MCF 10A (cell line): ENCODE measurements at regions not wholly inside any gene's neighbourhood (a gene's known extent, or its start where the extent isn't known, plus 50 kb on each side); places are given as distances from the start of the nearest gene placed in this dataset.
"Not testable (repeated sequence)": the region's sequence is repeated elsewhere in the genome, so short reads cannot be mapped to it uniquely, and the experiment has no call there.

Experiments used
- BruUV-seq: library from RNA; stranded (reverse); fragments of 400-500 nt; replicated peaks from 2 replicates; lab custom pipeline; 2021; lab: Mats Ljungman, UMichigan
- CTCF ChIA-PET: fragments of 300-600 bp; sonication (Branson Sonifier 250); formaldehyde crosslinking; extraction: SDS; loops from one replicate; lab custom pipeline; 2021; ENCODE audit warnings: antibody characterized with exemption, inconsistent platforms; lab: Yijun Ruan, JAX
- POLR2A ChIA-PET: fragments of 300-600, 350-650 bp; sonication (Branson Sonifier 250); formaldehyde crosslinking; extraction: SDS; loops from one replicate; lab custom pipeline; 2020; ENCODE audit warnings: antibody characterized with exemption, inconsistent platforms; lab: Yijun Ruan, JAX
- DNase-seq: peaks from one replicate; pipeline ENCODE4 v3.0.0-alpha.2; 2018; ENCODE audit not compliant: unreplicated experiment
- H3K27ac Mint-ChIP-seq: one replicate; pipeline ENCODE4 v1.8.0; 2022; ENCODE audit warnings: mild to moderate bottlenecking, low read depth, mixed read lengths; ENCODE audit not compliant: unreplicated experiment
- H3K27me3 Mint-ChIP-seq: one replicate; pipeline ENCODE4 v1.8.0; 2022; ENCODE audit warnings: mixed read lengths; ENCODE audit not compliant: insufficient read depth, unreplicated experiment
- H3K36me3 Mint-ChIP-seq: one replicate; pipeline ENCODE4 v1.8.0; 2022; ENCODE audit warnings: mild to moderate bottlenecking, moderate library complexity, mixed read lengths; ENCODE audit not compliant: insufficient read depth, unreplicated experiment
- H3K4me1 Mint-ChIP-seq: one replicate; pipeline ENCODE4 v1.8.0; 2022; ENCODE audit warnings: mixed read lengths; ENCODE audit not compliant: insufficient read depth, unreplicated experiment
- H3K4me3 Mint-ChIP-seq: one replicate; pipeline ENCODE4 v1.8.0; 2022; ENCODE audit warnings: mild to moderate bottlenecking, moderate library complexity, mixed read lengths; ENCODE audit not compliant: unreplicated experiment
- H3K9me3 Mint-ChIP-seq: one replicate; pipeline ENCODE4 v1.8.0; 2022; ENCODE audit warnings: mixed read lengths; ENCODE audit not compliant: unreplicated experiment
- intact Hi-C: fragments of 100-400 bp; cut with micrococcal nuclease; formaldehyde crosslinking; loops from 2 replicates; pipeline ENCODE4 v1.14.1; 2022
- TF ChIP-seq, protein P1 (sequence below): fragments of 200-600 bp; IDR thresholded peaks from one replicate; pipeline ENCODE4 v1.8.0; 2022; ENCODE audit warnings: antibody characterized with exemption, mild to moderate bottlenecking; ENCODE audit not compliant: unreplicated experiment

DNA sequence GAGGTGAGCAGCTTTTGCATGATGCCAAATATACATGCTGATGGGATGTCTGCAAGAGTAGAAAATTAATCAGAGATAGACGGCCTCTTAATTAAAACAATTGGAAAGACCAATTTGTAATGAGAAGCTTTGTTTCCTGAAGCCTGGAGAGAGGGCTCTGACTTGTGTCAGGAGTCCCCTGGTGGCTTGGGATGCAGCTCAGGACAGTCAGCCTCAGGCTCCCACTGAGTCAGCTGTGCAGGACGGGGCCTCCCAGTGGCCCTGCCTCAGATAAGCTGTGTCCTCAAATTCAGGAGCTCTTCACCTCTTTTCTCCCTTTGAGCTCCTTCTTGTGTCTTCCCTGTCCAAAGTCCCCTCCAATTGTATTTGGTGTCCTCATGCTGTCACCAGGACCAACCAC, 438.9 kb upstream of the PODXL start:
- no peak for DNase-seq
- ChIA-PET CTCF (interaction anchor here (0.6 kb wide), 1 partner anchor 249 kb away, joined by 3 read pairs; no protein-coding TSS in a partner anchor), POLR2A (interaction anchor here (0.5 to 1.0 kb wide), 2 partner anchors 9 to 77 kb away, joined by 3 read pairs; no protein-coding TSS in a partner anchor)
- TF ChIP-seq, protein P1, sequence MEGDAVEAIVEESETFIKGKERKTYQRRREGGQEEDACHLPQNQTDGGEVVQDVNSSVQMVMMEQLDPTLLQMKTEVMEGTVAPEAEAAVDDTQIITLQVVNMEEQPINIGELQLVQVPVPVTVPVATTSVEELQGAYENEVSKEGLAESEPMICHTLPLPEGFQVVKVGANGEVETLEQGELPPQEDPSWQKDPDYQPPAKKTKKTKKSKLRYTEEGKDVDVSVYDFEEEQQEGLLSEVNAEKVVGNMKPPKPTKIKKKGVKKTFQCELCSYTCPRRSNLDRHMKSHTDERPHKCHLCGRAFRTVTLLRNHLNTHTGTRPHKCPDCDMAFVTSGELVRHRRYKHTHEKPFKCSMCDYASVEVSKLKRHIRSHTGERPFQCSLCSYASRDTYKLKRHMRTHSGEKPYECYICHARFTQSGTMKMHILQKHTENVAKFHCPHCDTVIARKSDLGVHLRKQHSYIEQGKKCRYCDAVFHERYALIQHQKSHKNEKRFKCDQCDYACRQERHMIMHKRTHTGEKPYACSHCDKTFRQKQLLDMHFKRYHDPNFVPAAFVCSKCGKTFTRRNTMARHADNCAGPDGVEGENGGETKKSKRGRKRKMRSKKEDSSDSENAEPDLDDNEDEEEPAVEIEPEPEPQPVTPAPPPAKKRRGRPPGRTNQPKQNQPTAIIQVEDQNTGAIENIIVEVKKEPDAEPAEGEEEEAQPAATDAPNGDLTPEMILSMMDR: no peak
- Mint-ChIP-seq H3K36me3 (no peaks in the 10 kb centered on the region), H3K27ac (no peak overlapping the region), H3K9me3 (peaks cover 7% of the 10 kb centered on the region), H3K27me3 (no peaks in the 10 kb centered on the region), H3K4me3 (no peak overlapping the region), H3K4me1 (no peaks in the 10 kb centered on the region)
- no TSS peak for BruUV-seq
- intact Hi-C loops: no loop called here

DNA sequence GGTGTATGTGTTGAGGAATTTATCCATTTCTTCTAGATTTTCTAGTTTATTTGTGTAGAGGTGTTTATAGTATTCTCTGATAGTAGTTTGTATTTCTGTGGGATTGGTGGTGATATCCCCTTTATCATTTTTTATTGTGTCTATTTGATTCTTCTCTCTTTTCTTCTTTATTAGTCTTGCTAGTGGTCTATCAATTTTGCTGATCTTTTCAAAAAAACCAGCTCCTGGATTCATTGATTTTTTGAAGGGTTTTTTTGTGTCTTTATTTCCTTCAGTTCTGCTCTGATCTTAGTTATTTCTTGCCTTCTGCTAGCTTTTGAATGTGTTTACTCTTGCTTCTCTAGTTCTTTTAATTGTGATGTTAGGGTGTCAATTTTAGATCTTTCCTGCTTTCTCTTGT, 424.6 kb upstream of the PODXL start:
- H3K27ac Mint-ChIP-seq, BruUV-seq, H3K4me3 Mint-ChIP-seq, H3K4me1 Mint-ChIP-seq, DNase-seq, POLR2A ChIA-PET, H3K27me3 Mint-ChIP-seq, H3K36me3 Mint-ChIP-seq, CTCF ChIA-PET, H3K9me3 Mint-ChIP-seq, intact Hi-C loops: not testable (repeated sequence)

DNA sequence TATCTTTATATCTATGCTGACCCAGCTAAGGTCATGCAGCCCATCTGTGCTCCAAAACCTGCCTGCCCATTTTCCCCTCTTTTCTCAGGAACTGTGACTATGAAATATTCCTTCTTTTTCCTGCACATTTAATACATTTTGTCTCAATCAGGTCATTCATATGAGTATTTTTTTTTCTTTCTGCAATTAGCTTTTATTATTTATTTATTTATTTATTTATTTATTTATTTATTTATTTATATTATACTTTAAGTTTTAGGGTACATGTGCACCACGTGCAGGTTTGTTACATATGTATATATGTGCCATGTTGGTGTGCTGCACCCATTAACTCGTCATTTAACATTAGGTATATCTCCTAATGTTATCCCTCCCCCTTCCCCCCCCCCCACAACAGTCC, 421.7 kb upstream of the PODXL start:
- H3K9me3 Mint-ChIP-seq, H3K27ac Mint-ChIP-seq, intact Hi-C loops, BruUV-seq, H3K4me1 Mint-ChIP-seq, H3K4me3 Mint-ChIP-seq, CTCF ChIA-PET, H3K27me3 Mint-ChIP-seq, H3K36me3 Mint-ChIP-seq, DNase-seq, POLR2A ChIA-PET: not testable (repeated sequence)

DNA sequence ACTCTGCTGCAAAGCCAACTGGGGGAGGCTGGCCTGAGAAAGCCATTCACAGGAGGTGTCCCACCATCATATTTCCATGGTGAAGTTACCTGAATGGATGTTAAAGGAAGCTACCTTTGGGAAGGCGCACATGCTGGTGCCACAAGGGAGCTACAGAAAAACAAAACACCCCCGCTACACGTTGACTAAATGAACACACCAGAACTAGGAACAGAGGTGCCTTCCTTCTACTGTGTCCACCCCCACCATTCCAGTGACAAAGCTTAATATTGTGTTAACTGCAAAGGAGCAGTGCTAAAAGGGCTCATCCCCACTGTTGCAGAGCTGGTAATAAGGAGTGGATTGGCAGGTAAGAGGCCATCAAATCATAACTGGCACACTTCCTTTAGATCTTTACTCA, 420.0 kb upstream of the PODXL start:
- no peak overlapping the region for H3K4me3 Mint-ChIP-seq
- intact Hi-C loops: no loop called here
- BruUV-seq: no TSS peak
- no peaks in the 10 kb centered on the region for H3K27me3 Mint-ChIP-seq
- TF ChIP-seq, protein P1: no peak
- DNase-seq: no peak
- no peak overlapping the region for H3K27ac Mint-ChIP-seq
- ChIA-PET CTCF (interaction anchor here (0.8 to 1.2 kb wide), 2 partner anchors 14 to 16 kb away, joined by 3 to 4 read pairs; no protein-coding TSS in a partner anchor), POLR2A (no interaction called here)
- no peaks in the 10 kb centered on the region for H3K4me1 Mint-ChIP-seq
- no peaks in the 10 kb centered on the region for H3K36me3 Mint-ChIP-seq
- H3K9me3 Mint-ChIP-seq: peaks cover 7% of the 10 kb centered on the region

DNA sequence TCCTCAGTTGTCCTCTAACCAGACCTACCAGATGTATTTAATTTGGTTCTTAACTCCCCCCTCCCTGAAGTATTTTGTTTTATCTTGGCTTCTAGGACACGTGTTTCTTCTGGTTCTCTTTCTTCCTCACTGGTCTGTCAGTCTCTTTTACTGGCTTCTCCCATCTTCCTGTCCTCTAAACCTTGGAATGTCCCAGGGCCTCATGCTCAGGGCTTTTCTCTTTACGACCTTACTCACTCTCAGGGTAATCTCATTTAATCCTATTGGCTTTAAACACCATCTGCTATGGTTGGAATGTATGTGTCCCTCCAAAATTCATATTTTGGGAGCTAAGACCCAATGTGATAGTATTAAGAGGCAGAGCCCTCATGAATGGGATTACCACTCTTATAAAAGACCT, 418.2 kb upstream of the PODXL start:
- DNase-seq: no peak
- TF ChIP-seq, protein P1: no peak
- no peaks in the 10 kb centered on the region for H3K27me3 Mint-ChIP-seq
- H3K4me1 Mint-ChIP-seq: no peaks in the 10 kb centered on the region
- H3K9me3 Mint-ChIP-seq: peaks cover 7% of the 10 kb centered on the region
- ChIA-PET CTCF (interaction anchor here (1.0 to 1.2 kb wide), 2 partner anchors 115 to 117 kb away, joined by 3 to 4 read pairs; no protein-coding TSS in a partner anchor), POLR2A (no interaction called here)
- BruUV-seq: no TSS peak
- H3K36me3 Mint-ChIP-seq: no peaks in the 10 kb centered on the region
- H3K27ac Mint-ChIP-seq: no peak overlapping the region
- no peak overlapping the region for H3K4me3 Mint-ChIP-seq
- intact Hi-C loops: no loop called here
